C4-2B (cell line): ENCODE measurements at regions not wholly inside any gene's neighbourhood (a gene's known extent, or its start where the extent isn't known, plus 50 kb on each side); places are given as distances from the start of the nearest gene placed in this dataset.

Source experiments
- CTCF ChIP-seq: fragments of 450-650 bp; conservative IDR thresholded peaks from 2 replicates; pipeline ENCODE4 v1.5.1; 2017; ENCODE audit warnings: mild to moderate bottlenecking
- ZFX ChIP-seq: fragments of 450-650 bp; IDR thresholded peaks from 2 replicates; pipeline ENCODE4 v1.6.1; 2017

GRCh38 chr4:95714571-95714970, 125.3 kb upstream of the PDHA2 start:
- TF ChIP-seq CTCF (no peak), ZFX (no peak)
